ENCODE measurements at regions not wholly inside any gene's neighbourhood (a gene's known extent, or its start where the extent isn't known, plus 50 kb on each side); places are given as distances from the start of the nearest gene placed in this dataset.

DNA sequence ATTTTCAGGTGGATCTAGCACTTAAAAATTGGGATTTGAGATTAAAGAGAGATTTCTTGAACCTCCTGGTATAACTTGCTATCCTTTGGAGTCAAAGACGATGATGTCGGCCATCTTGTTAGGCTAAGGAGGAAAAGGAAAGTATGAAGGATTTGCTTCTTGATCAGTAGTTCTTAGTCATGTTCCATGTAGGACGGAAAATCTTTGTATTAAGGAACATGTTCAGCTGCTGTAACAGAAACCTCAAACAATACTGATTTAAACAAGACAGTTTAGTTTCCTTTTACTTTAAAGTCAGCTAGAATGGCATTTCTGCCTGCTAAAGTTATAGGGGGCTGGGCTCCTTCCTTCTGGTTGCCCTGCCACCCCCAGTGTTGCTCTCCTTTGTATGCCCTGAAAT is 56.4 kb upstream of the MGAT5 start:
- TF ChIP-seq, protein P1, sequence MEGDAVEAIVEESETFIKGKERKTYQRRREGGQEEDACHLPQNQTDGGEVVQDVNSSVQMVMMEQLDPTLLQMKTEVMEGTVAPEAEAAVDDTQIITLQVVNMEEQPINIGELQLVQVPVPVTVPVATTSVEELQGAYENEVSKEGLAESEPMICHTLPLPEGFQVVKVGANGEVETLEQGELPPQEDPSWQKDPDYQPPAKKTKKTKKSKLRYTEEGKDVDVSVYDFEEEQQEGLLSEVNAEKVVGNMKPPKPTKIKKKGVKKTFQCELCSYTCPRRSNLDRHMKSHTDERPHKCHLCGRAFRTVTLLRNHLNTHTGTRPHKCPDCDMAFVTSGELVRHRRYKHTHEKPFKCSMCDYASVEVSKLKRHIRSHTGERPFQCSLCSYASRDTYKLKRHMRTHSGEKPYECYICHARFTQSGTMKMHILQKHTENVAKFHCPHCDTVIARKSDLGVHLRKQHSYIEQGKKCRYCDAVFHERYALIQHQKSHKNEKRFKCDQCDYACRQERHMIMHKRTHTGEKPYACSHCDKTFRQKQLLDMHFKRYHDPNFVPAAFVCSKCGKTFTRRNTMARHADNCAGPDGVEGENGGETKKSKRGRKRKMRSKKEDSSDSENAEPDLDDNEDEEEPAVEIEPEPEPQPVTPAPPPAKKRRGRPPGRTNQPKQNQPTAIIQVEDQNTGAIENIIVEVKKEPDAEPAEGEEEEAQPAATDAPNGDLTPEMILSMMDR (IDR thresholded peaks at IDR 0.05), result no peak
- TF ChIP-seq EZH2 (IDR thresholded peaks at IDR 0.05; ENCODE audit: borderline replicate concordance, insufficient read depth, low read depth, low read length, poor library complexity, severe bottlenecking), result no peak
